OCI-LY7 (cell line): ENCODE measurements at regions not wholly inside any gene's neighbourhood (a gene's known extent, or its start where the extent isn't known, plus 50 kb on each side); places are given as distances from the start of the nearest gene placed in this dataset.

Experiments used
- BruUV-seq: library from RNA; stranded (reverse); fragments of 400-500 nt; replicated peaks from 2 replicates; lab custom pipeline; 2021; lab: Mats Ljungman, UMichigan
- CTCF ChIA-PET: fragments of 300-600 bp; sonication (Branson Sonifier 250); formaldehyde crosslinking; loops from one replicate; lab custom pipeline; 2022; ENCODE audit warnings: antibody characterized with exemption; ENCODE audit not compliant: unreplicated experiment; lab: Charles Lee
- POLR2A ChIA-PET: fragments of 300-600 bp; sonication (Branson Sonifier 250); formaldehyde crosslinking; loops from one replicate; lab custom pipeline; 2022; ENCODE audit warnings: antibody characterized with exemption; lab: Charles Lee
- DNase-seq: peaks from one replicate; pipeline ENCODE4 v3.0.0-alpha.2; 2015; ENCODE audit warnings: low spot score
- H2AFZ ChIP-seq: fragments of 200-600 bp; sonication (generic), shearing (Covaris generic); 2 replicates; pipeline ENCODE4 v1.6.1; 2014; ENCODE audit warnings: mild to moderate bottlenecking, antibody characterized with exemption, low read length, moderate library complexity
- H3K27ac ChIP-seq: fragments of 200-600 bp; sonication (generic); 2 replicates; pipeline ENCODE4 v1.5.1; 2014; ENCODE audit warnings: mixed run types, low read depth, mild to moderate bottlenecking, moderate library complexity, low read length, inconsistent platforms; ENCODE audit not compliant: poor library complexity, severe bottlenecking
- H3K36me3 ChIP-seq: fragments of 200-600 bp; sonication (generic); 2 replicates; pipeline ENCODE4 v1.6.1; 2014; ENCODE audit warnings: mild to moderate bottlenecking, antibody characterized with exemption, low read length, moderate library complexity, mixed read lengths; ENCODE audit not compliant: insufficient read depth
- H3K4me1 ChIP-seq: fragments of 200-600 bp; sonication (generic); 2 replicates; pipeline ENCODE4 v1.5.1; 2014; ENCODE audit warnings: mild to moderate bottlenecking, low read length; ENCODE audit not compliant: insufficient read depth, poor library complexity, severe bottlenecking
- H3K4me2 ChIP-seq: fragments of 200-600 bp; sonication (generic); 2 replicates; pipeline ENCODE4 v1.6.1; 2014; ENCODE audit warnings: mild to moderate bottlenecking, low read length
- H3K4me3 ChIP-seq: fragments of 200-600 bp; sonication (generic); 2 replicates; pipeline ENCODE4 v1.5.1; 2014; ENCODE audit warnings: mild to moderate bottlenecking, low read depth, low read length; ENCODE audit not compliant: poor library complexity, severe bottlenecking
- H3K79me2 ChIP-seq: fragments of 200-600 bp; sonication (generic); 2 replicates; pipeline ENCODE4 v1.6.1; 2016; ENCODE audit warnings: low read depth, mild to moderate bottlenecking, low read length, moderate library complexity, mixed read lengths; ENCODE audit not compliant: insufficient read depth
- H3K9me2 ChIP-seq: fragments of 200-600 bp; sonication (generic); 2 replicates; pipeline ENCODE4 v1.6.1; 2016; ENCODE audit warnings: mild to moderate bottlenecking, low read length, mixed read lengths; ENCODE audit not compliant: insufficient read depth
- H3K9me3 ChIP-seq: fragments of 200-600 bp; sonication (generic); 2 replicates; pipeline ENCODE4 v1.6.1; 2014; ENCODE audit warnings: mild to moderate bottlenecking, mixed run types, low read length, mixed read lengths
- H4K20me1 ChIP-seq: fragments of 200-600 bp; sonication (generic); 2 replicates; pipeline ENCODE4 v1.6.1; 2014; ENCODE audit warnings: mild to moderate bottlenecking, antibody characterized with exemption, low read length, moderate library complexity, mixed read lengths; ENCODE audit not compliant: insufficient read depth
- EZH2phosphoT487 ChIP-seq: fragments of 200-600 bp; sonication (generic); IDR thresholded peaks from 2 replicates; pipeline ENCODE4 v1.6.1; 2018; ENCODE audit warnings: low read depth, borderline replicate concordance, mild to moderate bottlenecking, mixed run types, antibody characterized with exemption, low read length, moderate library complexity, mixed read lengths
- intact Hi-C: fragments of 100-400 bp; cut with micrococcal nuclease; formaldehyde crosslinking; loops from one replicate; pipeline ENCODE4 v1.10.0; 2022; ENCODE audit not compliant: unreplicated experiment
- TF ChIP-seq, protein P1 (sequence below): fragments of 200-600 bp; sonication (generic); conservative IDR thresholded peaks from 2 replicates; pipeline ENCODE4 v1.5.1; 2014; ENCODE audit warnings: mild to moderate bottlenecking, antibody characterized with exemption, low read length, moderate library complexity, mixed read lengths

GRCh38 chr6:113171882-113172281, 685.3 kb upstream of the MARCKS start:
- no peaks in the 10 kb centered on the region for H3K79me2 ChIP-seq
- intact Hi-C loops, result no loop called here
- POLR2A ChIA-PET, result interaction anchor here (0.6 kb wide), 1 partner anchor 779 kb away, joined by 4 read pairs; no protein-coding TSS in a partner anchor
- no peak overlapping the region for H2AFZ ChIP-seq
- DNase-seq, result no peak
- H3K4me2 ChIP-seq, result no peak overlapping the region
- CTCF ChIA-PET, result no interaction called here
- no peaks in the 10 kb centered on the region for H3K36me3 ChIP-seq
- H3K9me3 ChIP-seq, result no peaks in the 10 kb centered on the region
- no peaks in the 10 kb centered on the region for H4K20me1 ChIP-seq
- H3K4me3 ChIP-seq, result no peak overlapping the region
- no peaks in the 10 kb centered on the region for H3K9me2 ChIP-seq
- BruUV-seq, result no TSS peak
- no peak for TF ChIP-seq EZH2phosphoT487
- TF ChIP-seq, protein P1, sequence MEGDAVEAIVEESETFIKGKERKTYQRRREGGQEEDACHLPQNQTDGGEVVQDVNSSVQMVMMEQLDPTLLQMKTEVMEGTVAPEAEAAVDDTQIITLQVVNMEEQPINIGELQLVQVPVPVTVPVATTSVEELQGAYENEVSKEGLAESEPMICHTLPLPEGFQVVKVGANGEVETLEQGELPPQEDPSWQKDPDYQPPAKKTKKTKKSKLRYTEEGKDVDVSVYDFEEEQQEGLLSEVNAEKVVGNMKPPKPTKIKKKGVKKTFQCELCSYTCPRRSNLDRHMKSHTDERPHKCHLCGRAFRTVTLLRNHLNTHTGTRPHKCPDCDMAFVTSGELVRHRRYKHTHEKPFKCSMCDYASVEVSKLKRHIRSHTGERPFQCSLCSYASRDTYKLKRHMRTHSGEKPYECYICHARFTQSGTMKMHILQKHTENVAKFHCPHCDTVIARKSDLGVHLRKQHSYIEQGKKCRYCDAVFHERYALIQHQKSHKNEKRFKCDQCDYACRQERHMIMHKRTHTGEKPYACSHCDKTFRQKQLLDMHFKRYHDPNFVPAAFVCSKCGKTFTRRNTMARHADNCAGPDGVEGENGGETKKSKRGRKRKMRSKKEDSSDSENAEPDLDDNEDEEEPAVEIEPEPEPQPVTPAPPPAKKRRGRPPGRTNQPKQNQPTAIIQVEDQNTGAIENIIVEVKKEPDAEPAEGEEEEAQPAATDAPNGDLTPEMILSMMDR, result no peak
- no peaks in the 10 kb centered on the region for H3K4me1 ChIP-seq
- no peak overlapping the region for H3K27ac ChIP-seq

DNA sequence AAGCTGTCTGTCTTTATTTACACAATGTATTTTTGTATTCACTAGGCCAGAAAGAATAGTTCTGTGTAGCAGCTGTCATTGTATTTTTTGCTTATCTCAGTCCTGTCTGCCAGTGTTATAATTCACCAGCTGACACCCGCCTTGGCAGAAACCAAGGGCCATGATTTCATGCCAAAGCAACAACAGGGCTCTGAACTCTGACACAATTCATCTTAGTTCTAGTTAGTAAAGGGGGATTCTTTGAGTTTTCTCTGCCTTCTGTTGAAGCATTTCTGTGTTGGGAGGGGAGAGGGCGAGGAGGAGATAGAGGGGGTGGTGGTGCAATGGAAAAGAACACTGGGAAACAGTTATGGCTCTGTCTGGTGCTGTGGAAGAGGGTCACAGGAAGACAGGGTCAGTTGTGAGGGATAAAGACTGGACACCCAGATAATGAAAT, 684.6 kb upstream of the MARCKS start:
- H3K4me3 ChIP-seq, result no peak overlapping the region
- ChIA-PET CTCF (no interaction called here), POLR2A (interaction anchor here (0.6 kb wide), 1 partner anchor 778 kb away, joined by 4 read pairs; no protein-coding TSS in a partner anchor)
- no peak overlapping the region for H3K27ac ChIP-seq
- H3K9me2 ChIP-seq, result no peaks in the 10 kb centered on the region
- no peak overlapping the region for H2AFZ ChIP-seq
- TF ChIP-seq EZH2phosphoT487, result no peak
- TF ChIP-seq, protein P1, result no peak
- no peak overlapping the region for H3K4me2 ChIP-seq
- DNase-seq, result no peak
- H3K79me2 ChIP-seq, result no peaks in the 10 kb centered on the region
- no TSS peak for BruUV-seq
- no peaks in the 10 kb centered on the region for H3K4me1 ChIP-seq
- H4K20me1 ChIP-seq, result no peaks in the 10 kb centered on the region
- no peaks in the 10 kb centered on the region for H3K36me3 ChIP-seq
- no peaks in the 10 kb centered on the region for H3K9me3 ChIP-seq
- intact Hi-C loops, result no loop called here

GRCh38 chr6:113178349-113178748, 678.8 kb upstream of the MARCKS start:
- Histone ChIP-seq H3K4me1 (no peaks in the 10 kb centered on the region), H3K36me3 (no peaks in the 10 kb centered on the region), H3K4me2 (no peak overlapping the region), H4K20me1 (no peaks in the 10 kb centered on the region), H2AFZ (no peak overlapping the region), H3K4me3 (no peak overlapping the region), H3K27ac (no peak overlapping the region), H3K79me2 (no peaks in the 10 kb centered on the region), H3K9me3 (no peaks in the 10 kb centered on the region), H3K9me2 (no peaks in the 10 kb centered on the region)
- TF ChIP-seq EZH2phosphoT487, result no peak
- TF ChIP-seq, protein P1, result no peak
- no TSS peak for BruUV-seq
- intact Hi-C loops, result no loop called here
- no peak for DNase-seq
- ChIA-PET POLR2A (no interaction called here), CTCF (no interaction called here)
